Neural cell (in vitro differentiated cells): ENCODE measurements at regions not wholly inside any gene's neighbourhood (a gene's known extent, or its start where the extent isn't known, plus 50 kb on each side); places are given as distances from the start of the nearest gene placed in this dataset.

ENCODE experiments used
- H2AFZ ChIP-seq: fragments of 200-600, 300-800 bp; sonication (generic), shearing (Covaris generic); 2 replicates; pipeline ENCODE4 v1.6.0; 2014; ENCODE audit warnings: low read depth, mild to moderate bottlenecking, antibody characterized with exemption, low read length, moderate library complexity
- H3F3A ChIP-seq: fragments of 200-600 bp; shearing (Covaris generic); 2 replicates; pipeline ENCODE4 v1.6.1; 2016; ENCODE audit warnings: mild to moderate bottlenecking, moderate library complexity, mixed read lengths, antibody characterized with exemption, low read length; ENCODE audit not compliant: insufficient read depth, poor library complexity, severe bottlenecking
- H3K27ac ChIP-seq: fragments of 200-600, 300-800 bp; sonication (generic), shearing (Covaris generic); 2 replicates; pipeline ENCODE4 v1.5.1; 2014; ENCODE audit warnings: mild to moderate bottlenecking, low read length, moderate library complexity
- H3K27me3 ChIP-seq: fragments of 300-800, 200-600 bp; sonication (generic), shearing (Covaris generic); 2 replicates; pipeline ENCODE4 v1.6.0; 2014; ENCODE audit warnings: mild to moderate bottlenecking, low read depth, low read length, moderate library complexity; ENCODE audit not compliant: insufficient read depth
- H3K36me3 ChIP-seq: fragments of 300-800, 200-600 bp; sonication (generic), shearing (Covaris generic); 2 replicates; pipeline ENCODE4 v1.5.1; 2014; ENCODE audit warnings: mild to moderate bottlenecking, antibody characterized with exemption, low read length, moderate library complexity; ENCODE audit not compliant: insufficient read depth
- H3K4me2 ChIP-seq: fragments of 300-800, 200-600 bp; sonication (generic), shearing (Covaris generic); 2 replicates; pipeline ENCODE4 v1.6.0; 2014; ENCODE audit warnings: mild to moderate bottlenecking, low read length
- H3K4me3 ChIP-seq: fragments of 300-800, 200-600 bp; sonication (generic), shearing (Covaris generic); 2 replicates; pipeline ENCODE4 v1.5.1; 2014; ENCODE audit warnings: mild to moderate bottlenecking, low read length, moderate library complexity
- H3K79me2 ChIP-seq: fragments of 200-600 bp; shearing (Covaris generic); replicated peaks from 2 replicates; pipeline ENCODE4 v1.6.0; 2014; ENCODE audit warnings: mild to moderate bottlenecking, low read length, moderate library complexity; ENCODE audit not compliant: insufficient read depth
- H3K9ac ChIP-seq: fragments of 300-800, 200-600 bp; sonication (generic), shearing (Covaris generic); 2 replicates; pipeline ENCODE4 v1.6.1; 2016; ENCODE audit warnings: mild to moderate bottlenecking, low read length, mixed read lengths
- H3K9me2 ChIP-seq: fragments of 200-600 bp; shearing (Covaris generic); 2 replicates; pipeline ENCODE4 v1.6.1; 2016; ENCODE audit warnings: mild to moderate bottlenecking, low read length, mixed read lengths; ENCODE audit not compliant: insufficient read depth
- H3K9me3 ChIP-seq: fragments of 200-600, 300-800 bp; sonication (generic), shearing (Covaris generic); 2 replicates; pipeline ENCODE4 v1.6.1; 2016; ENCODE audit warnings: mild to moderate bottlenecking, mixed run types, low read length, moderate library complexity, mixed read lengths
- H4K20me1 ChIP-seq: fragments of 200-600 bp; shearing (Covaris generic); 2 replicates; pipeline ENCODE4 v1.6.1; 2016; ENCODE audit warnings: mild to moderate bottlenecking, mixed run types; ENCODE audit not compliant: insufficient read depth
- EP300 ChIP-seq: fragments of 450-650 bp; conservative IDR thresholded peaks from 2 replicates; pipeline ENCODE4 v1.6.1; 2014; ENCODE audit warnings: antibody characterized with exemption, mild to moderate bottlenecking, moderate library complexity; ENCODE audit not compliant: poor library complexity, severe bottlenecking
- EZH2 ChIP-seq: fragments of 200-600, 300-800 bp; shearing (Covaris generic), sonication (generic); IDR thresholded peaks from 2 replicates; pipeline ENCODE4 v1.6.1; 2014; ENCODE audit warnings: antibody characterized with exemption, low read length, borderline replicate concordance, mild to moderate bottlenecking; ENCODE audit not compliant: insufficient read depth, poor library complexity, severe bottlenecking
- MXI1 ChIP-seq: fragments of 450-650 bp; conservative IDR thresholded peaks from 2 replicates; pipeline ENCODE4 v1.6.1; 2014; ENCODE audit warnings: antibody characterized with exemption, mild to moderate bottlenecking; ENCODE audit not compliant: poor library complexity, severe bottlenecking
- POLR2AphosphoS5 ChIP-seq: IDR thresholded peaks from 2 replicates; pipeline ENCODE4 v1.6.1; 2012
- RAD21 ChIP-seq: fragments of 450-650 bp; conservative IDR thresholded peaks from 2 replicates; pipeline ENCODE4 v1.6.1; 2014; ENCODE audit warnings: antibody characterized with exemption, mild to moderate bottlenecking, moderate library complexity
- SMC3 ChIP-seq: fragments of 450-650 bp; conservative IDR thresholded peaks from 2 replicates; pipeline ENCODE4 v1.6.1; 2014; ENCODE audit warnings: antibody characterized with exemption, mild to moderate bottlenecking, moderate library complexity; ENCODE audit not compliant: poor library complexity
- TAF1 ChIP-seq: IDR thresholded peaks from 2 replicates; pipeline ENCODE4 v1.6.1; 2012; ENCODE audit warnings: low read depth
- TF ChIP-seq, protein P1 (sequence below): IDR thresholded peaks from 2 replicates; pipeline ENCODE4 v1.6.1; 2012; ENCODE audit warnings: borderline replicate concordance
- TF ChIP-seq, protein P2 (sequence below): fragments of 450-650 bp; IDR thresholded peaks from 2 replicates; pipeline ENCODE4 v1.5.1; 2014; ENCODE audit warnings: antibody characterized with exemption, mild to moderate bottlenecking, moderate library complexity; ENCODE audit not compliant: poor library complexity, severe bottlenecking

DNA sequence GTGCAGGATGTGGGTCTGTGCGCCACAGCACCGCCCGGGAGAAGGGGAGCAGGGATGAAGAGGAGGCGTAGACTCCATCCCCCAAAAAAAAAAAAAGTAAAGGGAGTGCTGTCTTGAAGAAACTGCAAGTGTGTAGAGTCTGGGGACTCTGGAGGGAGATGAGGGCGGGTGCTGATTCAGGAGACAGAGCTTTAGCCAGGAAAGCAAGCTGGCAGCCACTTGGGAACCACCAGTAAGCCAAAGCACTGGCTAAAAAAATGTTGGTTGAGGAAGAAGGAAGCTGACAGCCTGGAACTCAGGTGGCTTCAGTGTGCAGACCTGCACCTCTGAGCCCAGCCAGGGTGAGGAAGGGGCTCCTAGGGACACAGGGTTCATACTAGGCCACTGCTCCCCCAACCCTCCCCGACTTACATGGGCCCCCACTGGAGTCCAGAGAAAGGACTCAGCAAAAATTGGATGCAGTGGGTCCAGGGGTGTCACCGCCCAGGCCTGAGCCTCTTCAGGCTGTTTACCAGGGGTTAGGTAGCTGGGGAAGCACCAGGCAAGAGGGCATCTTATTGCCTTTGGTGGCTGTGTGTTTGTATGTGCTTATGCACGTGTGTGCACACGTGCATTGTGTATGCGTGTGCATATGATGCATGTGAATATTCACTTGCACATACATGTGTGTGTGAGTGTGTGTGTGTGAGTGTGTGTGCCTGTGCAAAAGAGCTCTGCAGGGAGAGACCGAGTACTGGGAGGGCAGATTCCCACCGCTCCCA is 153.5 kb upstream of the MLN start:
- H3K4me2 ChIP-seq = no peak overlapping the region

DNA sequence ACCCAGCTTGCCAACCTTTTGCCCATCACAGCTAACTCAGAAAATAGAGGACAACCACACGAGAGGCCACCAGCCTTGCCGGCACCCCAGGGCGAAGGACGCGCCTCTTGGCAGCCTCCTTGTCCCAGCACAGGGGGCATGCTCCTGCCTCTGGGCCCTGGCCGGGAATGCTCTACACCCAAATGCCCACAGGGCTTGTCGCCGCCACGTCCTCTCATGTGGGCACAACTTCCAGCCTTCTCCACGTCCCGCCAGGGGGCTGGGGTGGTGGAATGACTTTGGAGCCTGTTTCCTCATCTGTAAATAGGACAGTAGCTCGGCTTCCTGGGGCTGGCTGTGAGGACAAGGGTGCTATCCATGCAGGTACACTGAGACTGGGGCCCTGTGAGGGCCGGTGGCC is 152.4 kb upstream of the MLN start:
- Histone ChIP-seq H3F3A (no peaks in the 10 kb centered on the region), H3K79me2 (no peaks in the 10 kb centered on the region), H3K4me2 (no peak overlapping the region), H4K20me1 (no peaks in the 10 kb centered on the region), H3K9ac (no peak overlapping the region), H3K36me3 (no peaks in the 10 kb centered on the region), H3K4me3 (no peak overlapping the region), H3K9me2 (no peaks in the 10 kb centered on the region), H3K27me3 (no peaks in the 10 kb centered on the region), H3K27ac (no peak overlapping the region), H2AFZ (no peak overlapping the region), H3K9me3 (no peaks in the 10 kb centered on the region)
- TF ChIP-seq SMC3 (no peak), TAF1 (no peak), RAD21 (no peak), EP300 (no peak), EZH2 (no peak), POLR2AphosphoS5 (no peak), MXI1 (no peak)
- TF ChIP-seq, protein P1, sequence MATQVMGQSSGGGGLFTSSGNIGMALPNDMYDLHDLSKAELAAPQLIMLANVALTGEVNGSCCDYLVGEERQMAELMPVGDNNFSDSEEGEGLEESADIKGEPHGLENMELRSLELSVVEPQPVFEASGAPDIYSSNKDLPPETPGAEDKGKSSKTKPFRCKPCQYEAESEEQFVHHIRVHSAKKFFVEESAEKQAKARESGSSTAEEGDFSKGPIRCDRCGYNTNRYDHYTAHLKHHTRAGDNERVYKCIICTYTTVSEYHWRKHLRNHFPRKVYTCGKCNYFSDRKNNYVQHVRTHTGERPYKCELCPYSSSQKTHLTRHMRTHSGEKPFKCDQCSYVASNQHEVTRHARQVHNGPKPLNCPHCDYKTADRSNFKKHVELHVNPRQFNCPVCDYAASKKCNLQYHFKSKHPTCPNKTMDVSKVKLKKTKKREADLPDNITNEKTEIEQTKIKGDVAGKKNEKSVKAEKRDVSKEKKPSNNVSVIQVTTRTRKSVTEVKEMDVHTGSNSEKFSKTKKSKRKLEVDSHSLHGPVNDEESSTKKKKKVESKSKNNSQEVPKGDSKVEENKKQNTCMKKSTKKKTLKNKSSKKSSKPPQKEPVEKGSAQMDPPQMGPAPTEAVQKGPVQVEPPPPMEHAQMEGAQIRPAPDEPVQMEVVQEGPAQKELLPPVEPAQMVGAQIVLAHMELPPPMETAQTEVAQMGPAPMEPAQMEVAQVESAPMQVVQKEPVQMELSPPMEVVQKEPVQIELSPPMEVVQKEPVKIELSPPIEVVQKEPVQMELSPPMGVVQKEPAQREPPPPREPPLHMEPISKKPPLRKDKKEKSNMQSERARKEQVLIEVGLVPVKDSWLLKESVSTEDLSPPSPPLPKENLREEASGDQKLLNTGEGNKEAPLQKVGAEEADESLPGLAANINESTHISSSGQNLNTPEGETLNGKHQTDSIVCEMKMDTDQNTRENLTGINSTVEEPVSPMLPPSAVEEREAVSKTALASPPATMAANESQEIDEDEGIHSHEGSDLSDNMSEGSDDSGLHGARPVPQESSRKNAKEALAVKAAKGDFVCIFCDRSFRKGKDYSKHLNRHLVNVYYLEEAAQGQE = no peak
- TF ChIP-seq, protein P2, sequence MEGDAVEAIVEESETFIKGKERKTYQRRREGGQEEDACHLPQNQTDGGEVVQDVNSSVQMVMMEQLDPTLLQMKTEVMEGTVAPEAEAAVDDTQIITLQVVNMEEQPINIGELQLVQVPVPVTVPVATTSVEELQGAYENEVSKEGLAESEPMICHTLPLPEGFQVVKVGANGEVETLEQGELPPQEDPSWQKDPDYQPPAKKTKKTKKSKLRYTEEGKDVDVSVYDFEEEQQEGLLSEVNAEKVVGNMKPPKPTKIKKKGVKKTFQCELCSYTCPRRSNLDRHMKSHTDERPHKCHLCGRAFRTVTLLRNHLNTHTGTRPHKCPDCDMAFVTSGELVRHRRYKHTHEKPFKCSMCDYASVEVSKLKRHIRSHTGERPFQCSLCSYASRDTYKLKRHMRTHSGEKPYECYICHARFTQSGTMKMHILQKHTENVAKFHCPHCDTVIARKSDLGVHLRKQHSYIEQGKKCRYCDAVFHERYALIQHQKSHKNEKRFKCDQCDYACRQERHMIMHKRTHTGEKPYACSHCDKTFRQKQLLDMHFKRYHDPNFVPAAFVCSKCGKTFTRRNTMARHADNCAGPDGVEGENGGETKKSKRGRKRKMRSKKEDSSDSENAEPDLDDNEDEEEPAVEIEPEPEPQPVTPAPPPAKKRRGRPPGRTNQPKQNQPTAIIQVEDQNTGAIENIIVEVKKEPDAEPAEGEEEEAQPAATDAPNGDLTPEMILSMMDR = no peak

More for the DNA sequence above, 153.5 kb upstream of the MLN start:
- Histone ChIP-seq H3K9me3 (no peaks in the 10 kb centered on the region), H3K9ac (no peak overlapping the region), H3K79me2 (no peaks in the 10 kb centered on the region), H4K20me1 (no peaks in the 10 kb centered on the region), H3K27ac (peak overlapping the region; percentile 68), H3K4me3 (peak overlapping the region; percentile 42), H3K27me3 (no peaks in the 10 kb centered on the region), H3K36me3 (no peaks in the 10 kb centered on the region), H2AFZ (no peak overlapping the region), H3K9me2 (no peaks in the 10 kb centered on the region), H3F3A (no peaks in the 10 kb centered on the region)
- TF ChIP-seq TAF1 (no peak), POLR2AphosphoS5 (no peak), MXI1 (no peak), RAD21 (no peak), EZH2 (no peak), SMC3 (no peak), EP300 (no peak)
- TF ChIP-seq, protein P1 = no peak
- TF ChIP-seq, protein P2 = no peak
